Upper lobe of left lung (tissue), 4 donors: ENCODE measurements at regions not wholly inside any gene's neighbourhood (a gene's known extent, or its start where the extent isn't known, plus 50 kb on each side); places are given as distances from the start of the nearest gene placed in this dataset.

Source experiments
- POLR2A ChIP-seq, 4 donors: fragments of 450-650 bp; IDR thresholded peaks; one replicate each; pipeline ENCODE4 v1.5.1; 2016 to 2017; ENCODE audit warnings: antibody characterized with exemption in 4 of 4, mild to moderate bottlenecking in 2 of 4
- TF ChIP-seq, protein P1 (sequence below), 6 experiments: fragments of 450-650 bp in 4 of 6; fragments of 200-600 bp in 2 of 6; sonication (generic) in 2 of 6; IDR thresholded peaks; one replicate each; pipeline ENCODE4 v1.5.1; 2016 to 2019; ENCODE audit warnings: antibody characterized with exemption in 6 of 6

DNA sequence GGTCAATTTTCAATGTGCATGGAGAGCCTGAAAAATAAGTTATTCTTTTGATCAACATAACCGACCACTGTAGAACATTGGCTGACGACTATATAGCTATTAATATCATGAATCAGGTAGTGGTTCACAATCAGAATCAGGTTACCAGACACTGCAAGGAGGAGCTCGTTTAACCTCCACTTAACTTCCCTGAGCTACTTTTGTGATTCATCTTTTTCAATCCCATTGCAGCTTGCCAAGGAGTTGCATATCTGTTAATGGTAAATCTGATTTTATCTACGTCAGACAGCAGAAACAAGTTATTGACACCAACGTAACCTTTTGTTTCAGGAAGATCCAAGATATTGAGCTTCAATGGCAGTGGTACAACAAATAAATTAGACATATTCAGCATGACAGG is 2263.8 kb upstream of the ACO1 start:
- TF ChIP-seq POLR2A (IDR thresholded peaks at IDR 0.05) = no peak
- TF ChIP-seq, protein P1, sequence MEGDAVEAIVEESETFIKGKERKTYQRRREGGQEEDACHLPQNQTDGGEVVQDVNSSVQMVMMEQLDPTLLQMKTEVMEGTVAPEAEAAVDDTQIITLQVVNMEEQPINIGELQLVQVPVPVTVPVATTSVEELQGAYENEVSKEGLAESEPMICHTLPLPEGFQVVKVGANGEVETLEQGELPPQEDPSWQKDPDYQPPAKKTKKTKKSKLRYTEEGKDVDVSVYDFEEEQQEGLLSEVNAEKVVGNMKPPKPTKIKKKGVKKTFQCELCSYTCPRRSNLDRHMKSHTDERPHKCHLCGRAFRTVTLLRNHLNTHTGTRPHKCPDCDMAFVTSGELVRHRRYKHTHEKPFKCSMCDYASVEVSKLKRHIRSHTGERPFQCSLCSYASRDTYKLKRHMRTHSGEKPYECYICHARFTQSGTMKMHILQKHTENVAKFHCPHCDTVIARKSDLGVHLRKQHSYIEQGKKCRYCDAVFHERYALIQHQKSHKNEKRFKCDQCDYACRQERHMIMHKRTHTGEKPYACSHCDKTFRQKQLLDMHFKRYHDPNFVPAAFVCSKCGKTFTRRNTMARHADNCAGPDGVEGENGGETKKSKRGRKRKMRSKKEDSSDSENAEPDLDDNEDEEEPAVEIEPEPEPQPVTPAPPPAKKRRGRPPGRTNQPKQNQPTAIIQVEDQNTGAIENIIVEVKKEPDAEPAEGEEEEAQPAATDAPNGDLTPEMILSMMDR (IDR thresholded peaks at IDR 0.05) = no peak
